BJ (cell line): ENCODE measurements at regions not wholly inside any gene's neighbourhood (a gene's known extent, or its start where the extent isn't known, plus 50 kb on each side); places are given as distances from the start of the nearest gene placed in this dataset.

Source experiments
- CTCF ChIA-PET: fragments of 350-600 bp; formaldehyde crosslinking; extraction: SDS; loops from one replicate; lab custom pipeline; 2021; ENCODE audit warnings: antibody characterized with exemption, inconsistent platforms; lab: Yijun Ruan, JAX
- POLR2A ChIA-PET: fragments of 300-600 bp; sonication (Branson Sonifier 250); formaldehyde crosslinking; extraction: SDS; loops from one replicate; lab custom pipeline; 2021; ENCODE audit warnings: antibody characterized with exemption; lab: Charles Lee
- DNase-seq: peaks from one replicate; pipeline ENCODE4 v3.0.0-alpha.2; 2011; ENCODE audit warnings: low read depth
- H3K27me3 ChIP-seq: 2 replicates; pipeline ENCODE4 v1.6.0; 2011; ENCODE audit warnings: low read length; ENCODE audit not compliant: control insufficient read depth, insufficient read depth
- H3K36me3 ChIP-seq: 2 replicates; pipeline ENCODE4 v1.5.1; 2011; ENCODE audit warnings: low read length; ENCODE audit not compliant: control insufficient read depth, insufficient read depth
- H3K4me3 ChIP-seq: 2 replicates; pipeline ENCODE4 v1.5.1; 2011; ENCODE audit warnings: low read depth, mild to moderate bottlenecking, control low read depth, low read length
- TF ChIP-seq, protein P1 (sequence below): IDR thresholded peaks from 2 replicates; pipeline ENCODE4 v1.5.1; 2011; ENCODE audit warnings: low read depth, mild to moderate bottlenecking, control low read depth, inconsistent platforms, low read length, moderate library complexity; ENCODE audit not compliant: insufficient read depth

DNA sequence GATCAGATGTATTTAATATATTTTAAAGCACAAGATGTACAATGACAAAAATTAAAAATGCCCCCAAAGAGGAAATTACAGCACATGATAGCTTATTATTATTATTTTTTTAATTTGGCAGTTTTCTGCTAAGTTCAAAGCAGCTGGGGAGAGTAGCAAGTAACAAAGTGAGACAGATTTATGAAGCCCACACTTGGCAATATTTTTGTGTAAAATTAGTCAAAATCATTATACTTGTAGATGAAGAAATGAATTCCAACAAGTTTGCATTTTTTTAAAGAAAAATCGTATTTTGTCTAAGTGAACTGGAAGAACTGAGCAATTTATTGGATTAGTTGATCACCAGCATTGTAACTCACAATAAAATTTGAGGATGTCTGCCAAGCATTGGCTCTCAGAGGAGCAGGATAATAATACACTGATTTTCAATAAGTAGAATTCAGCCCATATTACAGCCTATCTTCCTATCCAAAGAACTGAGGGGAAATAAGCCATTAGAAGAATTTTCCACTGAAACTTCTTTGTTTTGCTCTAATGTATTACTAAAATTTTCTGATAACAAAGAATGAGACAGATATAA is 215.6 kb downstream of the MAP2K6 start:
- H3K36me3 ChIP-seq, result no peaks in the 10 kb centered on the region
- TF ChIP-seq, protein P1, sequence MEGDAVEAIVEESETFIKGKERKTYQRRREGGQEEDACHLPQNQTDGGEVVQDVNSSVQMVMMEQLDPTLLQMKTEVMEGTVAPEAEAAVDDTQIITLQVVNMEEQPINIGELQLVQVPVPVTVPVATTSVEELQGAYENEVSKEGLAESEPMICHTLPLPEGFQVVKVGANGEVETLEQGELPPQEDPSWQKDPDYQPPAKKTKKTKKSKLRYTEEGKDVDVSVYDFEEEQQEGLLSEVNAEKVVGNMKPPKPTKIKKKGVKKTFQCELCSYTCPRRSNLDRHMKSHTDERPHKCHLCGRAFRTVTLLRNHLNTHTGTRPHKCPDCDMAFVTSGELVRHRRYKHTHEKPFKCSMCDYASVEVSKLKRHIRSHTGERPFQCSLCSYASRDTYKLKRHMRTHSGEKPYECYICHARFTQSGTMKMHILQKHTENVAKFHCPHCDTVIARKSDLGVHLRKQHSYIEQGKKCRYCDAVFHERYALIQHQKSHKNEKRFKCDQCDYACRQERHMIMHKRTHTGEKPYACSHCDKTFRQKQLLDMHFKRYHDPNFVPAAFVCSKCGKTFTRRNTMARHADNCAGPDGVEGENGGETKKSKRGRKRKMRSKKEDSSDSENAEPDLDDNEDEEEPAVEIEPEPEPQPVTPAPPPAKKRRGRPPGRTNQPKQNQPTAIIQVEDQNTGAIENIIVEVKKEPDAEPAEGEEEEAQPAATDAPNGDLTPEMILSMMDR, result no peak
- ChIA-PET POLR2A (no interaction called here), CTCF (no interaction called here)
- H3K27me3 ChIP-seq, result no peaks in the 10 kb centered on the region
- DNase-seq, result no peak
- no peak overlapping the region for H3K4me3 ChIP-seq

DNA sequence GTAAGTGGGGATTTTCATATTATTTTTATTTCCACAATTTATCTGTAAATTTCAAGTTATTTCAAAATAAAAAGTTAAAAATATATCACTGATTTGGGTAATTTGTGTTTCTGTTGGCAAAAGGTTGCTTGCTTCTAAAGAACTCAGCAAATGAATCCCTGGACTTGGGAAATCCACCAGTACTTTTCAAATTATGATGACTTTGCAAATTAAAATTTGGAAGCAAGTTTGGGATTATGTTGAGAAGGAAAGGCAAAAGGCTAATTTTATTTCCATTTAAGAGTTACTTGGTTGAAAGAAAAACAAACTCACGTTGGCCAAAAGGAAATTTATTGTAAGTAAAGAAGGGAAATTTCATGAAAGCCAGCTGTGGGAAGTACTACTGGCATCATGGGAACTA is 220.3 kb downstream of the MAP2K6 start:
- no peaks in the 10 kb centered on the region for H3K36me3 ChIP-seq
- TF ChIP-seq, protein P1, result no peak
- POLR2A ChIA-PET, result no interaction called here
- no peak for DNase-seq
- H3K4me3 ChIP-seq, result no peak overlapping the region
- no peaks in the 10 kb centered on the region for H3K27me3 ChIP-seq
- CTCF ChIA-PET, result interaction anchor here (0.9 kb wide), 1 partner anchor 28 kb away, joined by 3 read pairs; no protein-coding TSS in a partner anchor

DNA sequence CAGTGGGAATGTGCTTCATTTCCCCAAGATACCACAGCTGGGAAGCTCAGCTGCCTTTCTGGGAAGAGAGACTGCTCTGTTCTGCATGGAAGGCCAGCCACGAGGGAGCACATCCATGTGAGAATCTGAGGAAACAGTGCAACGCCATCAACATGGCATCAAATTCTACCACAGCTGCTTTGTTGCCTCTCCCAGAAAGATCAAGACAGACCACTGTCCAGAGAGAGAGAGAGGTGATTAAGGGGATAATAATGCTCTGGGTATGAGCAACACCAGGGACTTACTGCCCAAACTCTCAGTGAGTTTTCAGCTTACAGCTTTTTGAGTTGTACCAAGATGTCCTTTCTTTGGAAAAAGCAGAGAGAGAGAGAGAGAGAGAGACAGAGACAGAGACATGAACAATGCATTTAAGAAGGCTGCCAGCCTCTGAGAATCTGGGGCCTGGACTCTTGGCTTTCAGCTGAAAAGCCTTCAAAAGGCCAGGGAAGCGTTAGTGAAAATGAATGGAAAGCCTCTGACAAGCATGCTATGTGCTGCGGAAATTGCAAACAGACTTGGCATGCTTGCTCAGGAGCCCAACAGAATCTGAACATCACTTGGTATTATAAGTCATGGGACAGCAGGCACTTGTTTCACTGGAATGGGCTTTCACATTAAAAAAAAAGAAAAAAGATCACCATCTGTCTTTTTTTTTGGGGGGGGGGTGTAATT is 223.1 kb downstream of the MAP2K6 start:
- Histone ChIP-seq H3K27me3 (no peaks in the 10 kb centered on the region), H3K36me3 (no peaks in the 10 kb centered on the region), H3K4me3 (no peak overlapping the region)
- peak; percentile 23 for DNase-seq
- TF ChIP-seq, protein P1, result no peak
- POLR2A ChIA-PET, result interaction anchor here (0.6 to 0.7 kb wide), 2 partner anchors 37 to 44 kb away, joined by 3 to 5 read pairs; no protein-coding TSS in a partner anchor
- CTCF ChIA-PET, result interaction anchor here (0.7 to 1.3 kb wide), 3 partner anchors 12 to 503 kb away, joined by 3 to 5 read pairs (median 4); no protein-coding TSS in a partner anchor

DNA sequence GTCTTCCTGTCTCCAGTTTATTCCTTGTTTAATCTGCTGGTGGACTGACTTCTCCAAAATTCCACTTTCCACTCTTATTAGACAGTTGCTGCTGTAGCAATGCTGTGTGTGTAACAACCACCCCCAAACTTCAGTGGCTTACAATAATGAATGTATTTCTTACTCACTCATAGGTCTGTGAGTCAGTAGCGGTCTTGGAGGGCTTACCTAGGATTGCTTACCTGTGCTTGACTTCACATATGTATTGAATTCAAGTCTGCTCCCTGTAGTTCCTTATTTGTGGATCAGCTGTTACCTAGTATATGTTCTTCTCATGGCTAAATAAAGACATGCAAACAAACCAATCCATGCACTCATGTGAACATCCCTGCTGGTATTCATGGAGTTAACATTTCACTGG is 224.6 kb downstream of the MAP2K6 start:
- no peak for DNase-seq
- TF ChIP-seq, protein P1, result no peak
- POLR2A ChIA-PET, result no interaction called here
- no peaks in the 10 kb centered on the region for H3K36me3 ChIP-seq
- H3K4me3 ChIP-seq, result no peak overlapping the region
- H3K27me3 ChIP-seq, result no peaks in the 10 kb centered on the region
- CTCF ChIA-PET, result no interaction called here

DNA sequence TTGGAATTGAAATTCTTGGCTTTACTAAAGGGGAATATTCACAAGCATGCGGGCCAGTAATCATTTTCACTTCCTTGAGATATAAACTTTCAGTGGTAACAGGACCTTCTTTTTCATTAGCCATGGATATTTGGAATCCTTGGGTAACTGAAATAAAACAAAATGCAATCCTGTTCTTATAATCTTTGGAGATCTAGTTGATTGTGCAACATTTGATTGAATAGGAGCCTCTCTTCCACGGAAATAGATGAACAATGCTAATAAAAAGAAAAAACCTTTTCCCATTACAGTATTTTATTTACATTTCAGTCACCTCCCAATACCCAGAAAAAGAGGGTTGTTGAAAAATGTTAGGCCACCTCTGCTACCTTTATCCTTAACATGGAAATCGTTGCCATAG is 225.6 kb downstream of the MAP2K6 start:
- TF ChIP-seq, protein P1, result no peak
- ChIA-PET CTCF (no interaction called here), POLR2A (no interaction called here)
- Histone ChIP-seq H3K36me3 (no peaks in the 10 kb centered on the region), H3K27me3 (no peaks in the 10 kb centered on the region), H3K4me3 (no peak overlapping the region)
- DNase-seq, result no peak
